Right lobe of liver (tissue), 4 donors: ENCODE measurements at regions not wholly inside any gene's neighbourhood (a gene's known extent, or its start where the extent isn't known, plus 50 kb on each side); places are given as distances from the start of the nearest gene placed in this dataset.

Experiments
- POLR2A ChIP-seq: fragments of 450-650 bp; IDR thresholded peaks from one replicate; pipeline ENCODE4 v1.6.1; 2017; ENCODE audit warnings: antibody characterized with exemption, mild to moderate bottlenecking
- TF ChIP-seq, protein P1 (sequence below), 4 donors: fragments of 200-600 bp in 3 of 4; fragments of 450-650 bp in 1 of 4; IDR thresholded peaks; one replicate each; pipeline versions ENCODE4 v1.5.1 to v1.8.0; 2016 to 2022; ENCODE audit warnings: antibody characterized with exemption in 4 of 4, mild to moderate bottlenecking in 2 of 4
- donor health status: DM: no; HTN: no; CAD: no.
- donor health status: DM: no; HTN: no; CAD: no.
- donor health status: DM: no; HTN: yes; CAD: no.

DNA sequence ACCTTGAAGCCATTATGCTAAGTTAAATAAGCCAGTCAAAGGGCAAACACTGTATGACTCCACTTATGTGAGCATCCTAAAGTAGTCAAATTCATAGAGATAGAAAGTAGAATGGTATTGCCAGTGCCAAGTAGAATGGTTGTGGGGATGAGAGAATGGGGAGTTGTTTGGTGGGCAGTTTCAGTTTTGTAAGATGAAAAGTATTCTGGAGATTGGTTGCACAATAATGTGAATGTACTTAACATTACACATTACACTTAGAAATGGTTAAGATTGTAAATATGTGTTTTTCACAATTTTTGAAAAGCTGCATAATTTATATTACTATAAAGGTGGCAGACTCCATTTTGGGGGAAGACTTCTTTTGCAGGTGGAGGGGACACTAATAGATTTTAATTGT lies 51.3 kb upstream of the CARMIL1 start:
- TF ChIP-seq POLR2A: no peak
- TF ChIP-seq, protein P1, sequence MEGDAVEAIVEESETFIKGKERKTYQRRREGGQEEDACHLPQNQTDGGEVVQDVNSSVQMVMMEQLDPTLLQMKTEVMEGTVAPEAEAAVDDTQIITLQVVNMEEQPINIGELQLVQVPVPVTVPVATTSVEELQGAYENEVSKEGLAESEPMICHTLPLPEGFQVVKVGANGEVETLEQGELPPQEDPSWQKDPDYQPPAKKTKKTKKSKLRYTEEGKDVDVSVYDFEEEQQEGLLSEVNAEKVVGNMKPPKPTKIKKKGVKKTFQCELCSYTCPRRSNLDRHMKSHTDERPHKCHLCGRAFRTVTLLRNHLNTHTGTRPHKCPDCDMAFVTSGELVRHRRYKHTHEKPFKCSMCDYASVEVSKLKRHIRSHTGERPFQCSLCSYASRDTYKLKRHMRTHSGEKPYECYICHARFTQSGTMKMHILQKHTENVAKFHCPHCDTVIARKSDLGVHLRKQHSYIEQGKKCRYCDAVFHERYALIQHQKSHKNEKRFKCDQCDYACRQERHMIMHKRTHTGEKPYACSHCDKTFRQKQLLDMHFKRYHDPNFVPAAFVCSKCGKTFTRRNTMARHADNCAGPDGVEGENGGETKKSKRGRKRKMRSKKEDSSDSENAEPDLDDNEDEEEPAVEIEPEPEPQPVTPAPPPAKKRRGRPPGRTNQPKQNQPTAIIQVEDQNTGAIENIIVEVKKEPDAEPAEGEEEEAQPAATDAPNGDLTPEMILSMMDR (IDR thresholded peaks at IDR 0.05): no peak
